Adrenal gland (tissue), 5 donors: ENCODE measurements at regions not wholly inside any gene's neighbourhood (a gene's known extent, or its start where the extent isn't known, plus 50 kb on each side); places are given as distances from the start of the nearest gene placed in this dataset.

Source experiments
- CTCF ChIP-seq, 6 experiments: fragments of 450-650 bp in 4 of 6; fragments of 200-600 bp in 2 of 6; sonication (generic) in 1 of 6; IDR thresholded peaks; 1 replicate in 5 of 6; 2 replicates in 1 of 6; pipeline versions ENCODE4 v1.5.1 to v1.8.0; 2016 to 2021; ENCODE audit warnings: antibody characterized with exemption in 6 of 6, mild to moderate bottlenecking in 2 of 6, moderate library complexity in 1 of 6
- POLR2A ChIP-seq, 2 donors: fragments of 450-650 bp; IDR thresholded peaks; one replicate each; pipeline ENCODE4 v1.6.1; 2017; ENCODE audit warnings: antibody characterized with exemption in 2 of 2, mild to moderate bottlenecking in 2 of 2, moderate library complexity in 1 of 2
- donor health status: DM: no; HTN: no; CAD: no.

- TF ChIP-seq POLR2A (IDR thresholded peaks at IDR 0.05) (no peak), CTCF (IDR thresholded peaks at IDR 0.05) (no peak)
Observed at GRCh38 chr15:101559952-101560351, 70.4 kb upstream of the PCSK6 start.
